Caco-2 (cell line): ENCODE measurements at regions not wholly inside any gene's neighbourhood (a gene's known extent, or its start where the extent isn't known, plus 50 kb on each side); places are given as distances from the start of the nearest gene placed in this dataset.

Source experiments
- BruUV-seq: library from RNA; stranded (reverse); fragments of 400-500 nt; replicated peaks from 2 replicates; lab custom pipeline; 2021; lab: Mats Ljungman, UMichigan
- CTCF ChIA-PET: fragments of 300-600 bp; sonication (Branson Sonifier 250); formaldehyde crosslinking; loops from one replicate; lab custom pipeline; 2022; ENCODE audit warnings: antibody characterized with exemption; lab: Charles Lee
- POLR2A ChIA-PET: fragments of 300-600 bp; sonication (Branson Sonifier 250); formaldehyde crosslinking; loops from one replicate; lab custom pipeline; 2022; ENCODE audit warnings: antibody characterized with exemption; lab: Charles Lee
- DNase-seq, 2 experiments: peaks; one replicate each; pipeline versions ENCODE4 v3.0.0 to v3.0.0-alpha.2; 2020 to 2022
- H3K27me3 ChIP-seq: replicated peaks from 2 replicates; pipeline ENCODE4 v1.6.0; 2011; ENCODE audit warnings: low read length; ENCODE audit not compliant: control insufficient read depth, insufficient read depth
- H3K36me3 ChIP-seq: 2 replicates; pipeline ENCODE4 v1.5.1; 2011; ENCODE audit warnings: low read length; ENCODE audit not compliant: control insufficient read depth, insufficient read depth
- H3K4me1 ChIP-seq: fragments of 250-450 bp; sonication (Bioruptor Pico); 2 replicates; pipeline ENCODE4 v1.5.1; 2020; ENCODE audit warnings: mild to moderate bottlenecking
- H3K4me3 ChIP-seq: 2 replicates; pipeline ENCODE4 v1.5.1; 2011; ENCODE audit warnings: low read depth, mild to moderate bottlenecking, control low read depth, low read length
- H3K9me3 ChIP-seq: fragments of 250-450 bp; sonication (Bioruptor Pico); 2 replicates; pipeline ENCODE4 v1.5.1; 2020; ENCODE audit warnings: mild to moderate bottlenecking, moderate library complexity
- H3K27ac Mint-ChIP-seq: one replicate; pipeline ENCODE4 v1.8.0; 2022; ENCODE audit warnings: mixed read lengths; ENCODE audit not compliant: unreplicated experiment
- H3K27me3 Mint-ChIP-seq: one replicate; pipeline ENCODE4 v1.8.0; 2022; ENCODE audit warnings: mixed read lengths; ENCODE audit not compliant: insufficient read depth, unreplicated experiment
- H3K36me3 Mint-ChIP-seq: one replicate; pipeline ENCODE4 v1.8.0; 2022; ENCODE audit warnings: mild to moderate bottlenecking, mixed read lengths; ENCODE audit not compliant: insufficient read depth, unreplicated experiment
- H3K4me1 Mint-ChIP-seq: one replicate; pipeline ENCODE4 v1.8.0; 2022; ENCODE audit warnings: low read depth, mixed read lengths; ENCODE audit not compliant: unreplicated experiment
- H3K4me3 Mint-ChIP-seq: one replicate; pipeline ENCODE4 v1.8.0; 2022; ENCODE audit warnings: mild to moderate bottlenecking, moderate library complexity, mixed read lengths; ENCODE audit not compliant: unreplicated experiment
- H3K9me3 Mint-ChIP-seq: one replicate; pipeline ENCODE4 v1.8.0; 2022; ENCODE audit warnings: mixed read lengths; ENCODE audit not compliant: unreplicated experiment
- intact Hi-C: fragments of 100-400 bp; cut with micrococcal nuclease; formaldehyde crosslinking; loops from one replicate; pipeline ENCODE4 v1.10.0; 2022; ENCODE audit not compliant: unreplicated experiment
- TF ChIP-seq, protein P1 (sequence below), 2 experiments: fragments of 200-600 bp in 1 of 2; IDR thresholded peaks; 1 replicate in 1 of 2; 2 replicates in 1 of 2; pipeline versions ENCODE4 v1.5.1 to v1.8.0; 2011 to 2022; ENCODE audit warnings: antibody characterized with exemption in 1 of 2, control low read depth in 1 of 2, inconsistent platforms in 1 of 2, low read depth in 1 of 2, low read length in 1 of 2, mild to moderate bottlenecking in 1 of 2, moderate library complexity in 1 of 2; ENCODE audit not compliant: insufficient read depth in 1 of 2, severe bottlenecking in 1 of 2, unreplicated experiment in 1 of 2

DNA sequence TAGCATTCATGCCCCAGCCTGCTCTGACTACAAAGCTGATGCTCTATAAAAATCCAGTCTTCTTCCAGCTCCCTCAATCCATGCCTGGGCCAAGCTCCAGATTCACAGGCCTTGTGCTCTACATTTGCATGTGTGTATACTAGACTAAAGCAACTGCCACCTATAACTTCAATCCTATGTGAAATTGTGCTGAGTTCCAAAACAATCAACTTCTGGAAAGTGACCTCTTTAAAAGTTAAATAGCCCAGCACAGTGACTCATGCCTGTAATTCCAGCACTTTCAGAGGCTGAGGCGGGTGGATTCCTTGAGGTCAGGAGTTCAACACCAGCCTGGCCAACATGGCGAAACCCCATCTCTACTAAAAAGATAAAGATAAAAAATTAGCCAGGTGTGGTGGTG is 114.3 kb upstream of the ZC3H12C start:
- ChIA-PET CTCF (no interaction called here), POLR2A (no interaction called here)
- Mint-ChIP-seq H3K4me3 (no peak overlapping the region), H3K9me3 (no peaks in the 10 kb centered on the region), H3K4me1 (peaks cover 20% of the 10 kb centered on the region), H3K36me3 (no peaks in the 10 kb centered on the region), H3K27ac (no peak overlapping the region), H3K27me3 (no peaks in the 10 kb centered on the region)
- Histone ChIP-seq H3K4me1 (peaks cover 32% of the 10 kb centered on the region), H3K27me3 (no peaks in the 10 kb centered on the region), H3K36me3 (no peaks in the 10 kb centered on the region), H3K9me3 (no peaks in the 10 kb centered on the region), H3K4me3 (no peak overlapping the region)
- TF ChIP-seq, protein P1, sequence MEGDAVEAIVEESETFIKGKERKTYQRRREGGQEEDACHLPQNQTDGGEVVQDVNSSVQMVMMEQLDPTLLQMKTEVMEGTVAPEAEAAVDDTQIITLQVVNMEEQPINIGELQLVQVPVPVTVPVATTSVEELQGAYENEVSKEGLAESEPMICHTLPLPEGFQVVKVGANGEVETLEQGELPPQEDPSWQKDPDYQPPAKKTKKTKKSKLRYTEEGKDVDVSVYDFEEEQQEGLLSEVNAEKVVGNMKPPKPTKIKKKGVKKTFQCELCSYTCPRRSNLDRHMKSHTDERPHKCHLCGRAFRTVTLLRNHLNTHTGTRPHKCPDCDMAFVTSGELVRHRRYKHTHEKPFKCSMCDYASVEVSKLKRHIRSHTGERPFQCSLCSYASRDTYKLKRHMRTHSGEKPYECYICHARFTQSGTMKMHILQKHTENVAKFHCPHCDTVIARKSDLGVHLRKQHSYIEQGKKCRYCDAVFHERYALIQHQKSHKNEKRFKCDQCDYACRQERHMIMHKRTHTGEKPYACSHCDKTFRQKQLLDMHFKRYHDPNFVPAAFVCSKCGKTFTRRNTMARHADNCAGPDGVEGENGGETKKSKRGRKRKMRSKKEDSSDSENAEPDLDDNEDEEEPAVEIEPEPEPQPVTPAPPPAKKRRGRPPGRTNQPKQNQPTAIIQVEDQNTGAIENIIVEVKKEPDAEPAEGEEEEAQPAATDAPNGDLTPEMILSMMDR (IDR thresholded peaks at IDR 0.05; ENCODE audit: insufficient read depth in 1 of 2, low read depth in 1 of 2, low read length in 1 of 2, severe bottlenecking in 1 of 2, unreplicated experiment in 1 of 2): no peak
- intact Hi-C loops: no loop called here
- no TSS peak for BruUV-seq
- no peak for DNase-seq

- peak overlapping the region; percentile 30 for H3K27ac Mint-ChIP-seq
- POLR2A ChIA-PET: no interaction called here
These were observed 112.1 kb upstream of the ZC3H12C start for GRCh38 chr11:109981031-109981636.

DNA sequence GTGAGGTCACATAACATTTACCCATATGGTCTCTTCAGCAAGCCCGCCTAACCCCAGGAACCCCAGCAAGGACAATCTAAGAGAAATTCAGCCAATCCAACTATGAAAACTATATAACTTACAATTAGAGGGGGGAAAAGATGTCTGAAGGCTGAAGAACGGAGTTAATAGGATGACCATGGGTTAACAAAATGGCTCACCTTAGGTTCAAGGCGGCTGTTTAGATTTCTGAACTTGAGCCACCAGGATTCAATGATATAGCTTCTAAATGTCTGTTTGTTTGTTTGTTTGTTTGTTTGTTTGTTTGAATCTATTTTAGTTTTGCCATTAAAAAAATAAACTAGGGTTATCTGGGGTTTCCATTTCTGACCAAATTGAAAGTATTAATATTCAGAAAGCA is 109.8 kb upstream of the ZC3H12C start:
- Mint-ChIP-seq H3K27me3 (no peaks in the 10 kb centered on the region), H3K9me3 (no peaks in the 10 kb centered on the region), H3K36me3 (no peaks in the 10 kb centered on the region), H3K27ac (no peak overlapping the region), H3K4me1 (peaks cover 20% of the 10 kb centered on the region), H3K4me3 (no peak overlapping the region)
- intact Hi-C loops: no loop called here
- peaks cover 33% of the 10 kb centered on the region for H3K4me1 ChIP-seq
- TF ChIP-seq, protein P1 (IDR thresholded peaks at IDR 0.05; ENCODE audit: insufficient read depth in 1 of 2, low read depth in 1 of 2, low read length in 1 of 2, severe bottlenecking in 1 of 2, unreplicated experiment in 1 of 2): no peak
- BruUV-seq: no TSS peak
- H3K27me3 ChIP-seq: no peaks in the 10 kb centered on the region
- ChIA-PET POLR2A (no interaction called here), CTCF (no interaction called here)
- H3K9me3 ChIP-seq: no peaks in the 10 kb centered on the region
- H3K36me3 ChIP-seq: no peaks in the 10 kb centered on the region
- no peak overlapping the region for H3K4me3 ChIP-seq
- DNase-seq: no peak

More at GRCh38 chr11:109981031-109981636, 112.1 kb upstream of the ZC3H12C start:
- H3K4me3 Mint-ChIP-seq: peak overlapping the region; percentile 0
- peaks cover 32% of the 10 kb centered on the region for H3K4me1 ChIP-seq
- H3K36me3 ChIP-seq: no peaks in the 10 kb centered on the region
- no peaks in the 10 kb centered on the region for H3K27me3 ChIP-seq
- H3K4me3 ChIP-seq: no peak overlapping the region
- peaks cover 20% of the 10 kb centered on the region for H3K4me1 Mint-ChIP-seq
- DNase-seq: peak; percentile 62 to 66
- BruUV-seq: no TSS peak
- H3K9me3 Mint-ChIP-seq: no peaks in the 10 kb centered on the region
- H3K36me3 Mint-ChIP-seq: no peaks in the 10 kb centered on the region
- no peaks in the 10 kb centered on the region for H3K27me3 Mint-ChIP-seq
- H3K9me3 ChIP-seq: no peaks in the 10 kb centered on the region
- intact Hi-C loops: loop anchor here (1.0 kb wide), 2 partner anchors 34 to 111 kb away; no protein-coding TSS in a partner anchor
- CTCF ChIA-PET: no interaction called here
- TF ChIP-seq, protein P1 (IDR thresholded peaks at IDR 0.05; ENCODE audit: insufficient read depth in 1 of 2, low read depth in 1 of 2, low read length in 1 of 2, severe bottlenecking in 1 of 2, unreplicated experiment in 1 of 2): no peak
